Superior temporal gyrus (tissue), 1 donor: ENCODE measurements at regions not wholly inside any gene's neighbourhood (a gene's known extent, or its start where the extent isn't known, plus 50 kb on each side); places are given as distances from the start of the nearest gene placed in this dataset.

ENCODE experiments used
- DNase-seq: peaks from one replicate; pipeline ENCODE4 v3.0.0-alpha.2; 2016; ENCODE audit errors: extremely low spot score

- no peak for DNase-seq
Measured at GRCh38 chr4:180564448-180564847, 1678.8 kb upstream of the TENM3 start.

DNA sequence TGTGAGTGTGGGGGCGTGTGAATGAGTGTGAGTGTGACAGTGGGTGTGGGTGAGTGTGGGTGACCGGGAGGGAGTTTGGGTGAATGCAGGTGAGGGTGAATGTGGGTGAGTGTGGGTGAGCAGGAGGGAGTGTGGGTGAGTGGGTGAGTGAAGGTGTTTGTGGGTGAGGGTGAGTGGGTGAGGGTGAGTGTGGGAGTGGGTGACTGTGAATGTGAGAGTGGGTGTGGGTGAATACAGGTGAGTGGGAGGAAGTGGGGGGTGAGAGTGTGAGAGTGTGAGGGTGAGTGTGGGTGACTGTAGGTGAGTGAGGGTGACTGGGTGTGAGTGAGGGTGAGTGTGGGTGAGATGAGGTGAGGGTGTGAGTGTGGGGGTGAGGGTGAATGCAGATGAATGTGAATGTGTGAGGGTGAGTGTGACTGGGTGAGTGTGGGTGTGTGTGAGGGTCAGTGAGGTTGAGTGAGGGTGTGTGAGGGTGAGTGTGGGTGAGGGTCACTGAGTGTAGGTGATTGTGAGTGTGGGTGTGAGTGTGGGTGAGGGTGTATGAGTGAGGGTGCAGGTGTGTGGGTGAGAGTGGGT, 1677.3 kb upstream of the TENM3 start:
- DNase-seq = no peak

DNA sequence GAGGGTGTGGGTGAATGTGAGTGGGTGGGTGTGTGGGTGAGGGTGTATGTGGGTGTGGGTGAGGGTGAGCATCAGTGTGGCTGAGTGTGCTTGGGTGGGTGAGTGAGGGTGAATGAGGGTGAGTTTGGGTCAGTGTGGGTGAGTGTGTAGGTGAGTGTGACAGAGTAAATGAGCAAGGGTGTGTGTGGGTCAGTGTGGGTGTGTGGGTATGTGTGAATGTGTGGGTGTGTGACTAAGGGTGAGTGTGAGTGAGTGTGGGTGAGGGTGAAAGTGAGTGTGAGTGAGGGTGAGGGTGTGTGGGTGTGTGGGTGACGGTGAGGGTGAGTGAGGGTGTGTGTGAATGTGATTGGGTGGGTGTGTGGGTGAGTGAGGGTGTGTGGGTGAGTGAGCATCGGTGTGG, 1676.7 kb upstream of the TENM3 start:
- no peak for DNase-seq

- DNase-seq = no peak
Measured at GRCh38 chr4:180567080-180567479, 1676.1 kb upstream of the TENM3 start.

DNA sequence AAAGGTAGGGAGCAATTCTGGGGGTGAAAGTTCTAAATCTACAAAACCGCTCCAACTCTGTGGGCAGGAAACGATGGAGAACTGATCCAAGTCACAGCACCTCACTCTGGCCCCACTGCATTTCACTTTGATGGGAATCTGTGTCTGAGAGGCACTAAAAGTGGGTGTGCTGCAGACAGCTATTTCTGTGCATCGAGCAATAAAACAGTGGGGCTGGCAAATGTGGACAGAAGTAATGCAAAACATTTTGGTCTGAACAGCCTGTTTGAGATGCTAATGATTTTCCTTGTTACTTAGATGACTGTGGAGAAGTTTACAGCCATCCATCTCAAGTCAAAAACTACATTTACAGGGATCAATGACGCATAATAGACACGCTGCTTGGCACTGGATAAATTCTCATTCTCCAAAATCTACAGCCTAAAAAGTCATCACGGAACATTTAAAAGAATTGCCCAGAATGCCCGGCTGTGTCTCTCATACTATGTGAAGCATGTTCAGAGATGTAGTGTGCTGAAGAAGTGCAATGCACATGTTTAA, 1671.6 kb upstream of the TENM3 start:
- DNase-seq = no peak

DNA sequence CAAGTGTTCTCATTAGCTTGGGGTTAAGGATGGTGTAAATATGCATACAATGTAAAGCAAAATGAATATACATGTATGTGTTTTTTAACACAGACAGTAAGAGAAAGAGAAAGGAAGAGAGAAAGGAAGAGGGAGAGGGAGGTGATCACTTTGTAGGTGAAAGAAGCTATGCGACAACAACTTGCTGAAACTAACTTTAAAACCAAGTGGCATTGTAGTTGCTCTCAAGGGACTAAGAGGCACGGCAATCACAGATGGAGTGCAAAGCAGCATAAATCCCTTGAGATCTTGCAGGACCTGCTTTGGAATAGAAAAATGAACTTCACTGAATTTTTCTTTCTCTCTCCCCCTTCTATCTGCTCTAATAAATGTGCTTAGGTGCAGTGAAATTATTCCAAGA, 1665.0 kb upstream of the TENM3 start:
- no peak for DNase-seq

DNA sequence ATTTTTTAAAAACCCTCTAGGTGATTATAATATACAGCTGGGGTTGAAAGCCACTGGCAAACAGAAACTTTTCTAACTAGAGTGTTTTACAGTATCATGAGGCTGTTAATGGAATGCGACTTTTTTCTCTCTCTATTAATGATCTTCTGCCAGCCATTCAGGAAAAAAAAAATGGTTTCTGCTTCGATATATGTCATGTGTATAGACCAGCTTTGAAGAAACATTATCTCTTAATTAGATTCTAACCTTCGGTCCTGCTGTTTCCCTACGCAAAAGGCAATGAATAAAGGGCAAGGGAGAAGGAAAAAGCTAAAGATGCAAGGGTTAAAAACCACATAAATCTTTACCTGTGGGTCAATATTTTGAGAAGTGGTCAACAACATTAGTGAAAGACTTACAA, 1662.1 kb upstream of the TENM3 start:
- DNase-seq = no peak

GRCh38 chr4:180587379-180587778, 1655.8 kb upstream of the TENM3 start:
- no peak for DNase-seq

DNA sequence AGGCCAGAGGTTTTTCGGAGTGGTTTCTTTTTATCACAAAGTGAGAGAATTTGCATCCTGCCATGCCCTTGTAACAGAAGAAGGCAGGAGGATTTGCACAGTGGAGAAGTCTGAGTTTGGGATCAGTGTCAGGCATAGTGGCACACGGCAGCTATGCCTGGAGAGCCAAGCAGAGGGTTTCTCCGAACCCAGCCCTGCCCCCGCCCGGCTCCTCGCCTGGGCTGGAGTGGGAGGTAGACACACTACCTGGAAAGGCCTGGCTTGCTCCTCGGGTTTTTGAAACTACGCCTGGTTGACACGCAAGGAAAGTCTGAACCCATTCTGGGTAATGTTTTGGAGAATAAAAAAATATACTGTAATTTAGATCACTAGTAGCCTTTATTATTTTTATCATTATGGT, 1653.6 kb upstream of the TENM3 start:
- no peak for DNase-seq

DNA sequence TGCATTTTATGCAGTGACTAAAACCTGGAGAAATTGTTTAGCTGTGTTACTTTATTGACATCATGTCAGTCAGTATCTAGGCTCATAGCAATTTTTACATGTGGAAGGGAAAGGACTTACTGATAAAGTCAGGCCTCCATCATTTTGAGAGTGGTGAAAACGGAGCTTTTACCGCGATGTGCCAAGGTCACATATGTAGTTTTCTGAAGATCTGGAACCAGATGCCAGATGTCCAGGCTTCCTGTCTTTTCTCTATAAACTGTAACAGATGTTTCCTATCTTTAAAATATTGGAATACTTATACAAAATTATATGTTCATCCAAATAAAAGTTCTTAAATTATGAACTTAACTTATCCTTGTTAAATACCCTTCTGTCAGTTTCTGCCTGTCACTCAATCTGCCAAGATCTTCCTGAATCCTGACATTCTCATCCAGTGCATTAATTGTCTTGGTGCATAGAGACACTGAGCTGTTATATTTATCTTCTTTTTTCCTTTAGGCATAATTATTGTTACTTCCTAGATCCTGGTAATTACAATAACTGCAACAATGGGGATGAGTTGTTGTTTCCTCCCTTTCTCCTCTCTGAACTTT, 1646.2 kb upstream of the TENM3 start:
- no peak for DNase-seq

DNA sequence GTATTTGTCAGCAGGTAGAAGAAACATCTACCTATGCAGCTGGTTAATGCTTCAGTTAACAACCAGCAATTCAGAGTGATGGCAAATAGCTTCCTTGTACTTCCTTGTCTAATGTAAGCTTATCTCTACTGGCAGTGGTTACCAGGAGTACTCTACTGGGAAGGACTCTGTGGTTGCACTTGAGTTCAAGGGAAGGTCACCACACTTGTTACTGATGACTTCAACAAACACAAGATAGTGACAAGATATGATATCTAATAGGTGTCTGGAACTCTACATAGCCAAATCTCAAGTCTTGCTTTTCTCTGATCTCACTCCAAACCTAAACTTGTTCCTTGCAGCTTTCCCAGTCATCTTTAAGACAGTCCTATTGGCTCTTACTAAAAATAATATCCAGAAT, 1644.9 kb upstream of the TENM3 start:
- DNase-seq = no peak

GRCh38 chr4:180603791-180604190, 1639.4 kb upstream of the TENM3 start:
- DNase-seq = no peak

DNA sequence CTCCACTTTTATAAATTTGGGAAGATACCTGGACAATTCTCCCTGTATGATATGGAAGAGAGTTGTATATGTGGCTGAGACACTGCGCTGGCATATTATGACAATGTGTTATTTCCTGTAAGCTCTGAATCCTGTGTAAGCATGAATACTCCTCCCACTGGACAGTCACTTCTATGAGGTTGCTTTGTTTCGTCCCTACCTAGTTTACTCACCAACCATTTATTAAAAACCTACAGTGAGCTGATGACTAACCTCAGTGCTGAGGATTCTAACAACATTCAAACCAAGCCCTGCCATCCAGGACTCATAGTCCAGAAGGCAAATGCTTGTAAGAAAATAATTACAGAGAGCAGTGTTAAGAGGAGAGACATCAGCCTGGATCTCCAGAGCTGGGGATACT, 1632.9 kb upstream of the TENM3 start:
- no peak for DNase-seq

- no peak for DNase-seq
Measured at GRCh38 chr4:180615746-180616145, 1627.5 kb upstream of the TENM3 start.

GRCh38 chr4:180617196-180617595, 1626.0 kb upstream of the TENM3 start:
- no peak for DNase-seq

GRCh38 chr4:180618396-180618795, 1624.8 kb upstream of the TENM3 start:
- no peak for DNase-seq

GRCh38 chr4:180619440-180619839, 1623.8 kb upstream of the TENM3 start:
- DNase-seq = no peak

DNA sequence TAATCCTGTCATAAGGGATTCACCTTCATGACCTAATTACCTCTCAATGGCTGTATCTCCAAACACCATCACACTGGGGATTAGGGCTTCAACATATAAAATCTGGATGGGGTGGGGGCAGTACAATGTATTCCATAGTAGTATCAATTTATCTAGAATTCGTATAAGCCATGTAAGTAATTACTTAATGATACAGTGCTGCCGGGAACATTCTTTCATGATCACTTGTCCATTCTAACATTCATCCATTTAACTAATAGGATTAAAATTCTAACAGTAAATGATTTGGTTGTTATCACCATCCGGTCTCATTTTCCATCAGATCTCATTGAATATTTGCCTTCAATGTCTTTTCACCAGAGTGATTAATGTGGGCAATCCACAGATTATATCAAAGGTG, 1620.9 kb upstream of the TENM3 start:
- no peak for DNase-seq

DNA sequence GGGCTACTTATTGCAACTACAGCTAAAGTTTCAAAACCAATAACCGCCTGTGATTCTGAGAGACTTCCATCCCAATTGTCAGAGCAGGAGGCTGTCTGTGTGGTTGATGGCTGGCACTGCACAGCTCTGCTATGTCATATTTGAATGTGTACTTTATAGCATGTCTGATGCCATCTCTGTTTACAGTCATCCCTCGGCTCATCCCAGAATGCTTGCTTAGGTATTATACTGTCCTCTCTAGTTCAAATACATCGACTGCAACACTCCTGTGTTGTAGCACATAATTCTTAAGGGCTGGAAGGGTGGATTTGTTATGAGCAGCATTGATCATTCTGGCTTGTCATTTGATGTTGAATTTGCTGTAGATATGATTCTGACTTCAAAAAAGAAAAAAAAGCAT, 1617.5 kb upstream of the TENM3 start:
- no peak for DNase-seq

GRCh38 chr4:180630012-180630665, 1613.1 kb upstream of the TENM3 start:
- no peak for DNase-seq

DNA sequence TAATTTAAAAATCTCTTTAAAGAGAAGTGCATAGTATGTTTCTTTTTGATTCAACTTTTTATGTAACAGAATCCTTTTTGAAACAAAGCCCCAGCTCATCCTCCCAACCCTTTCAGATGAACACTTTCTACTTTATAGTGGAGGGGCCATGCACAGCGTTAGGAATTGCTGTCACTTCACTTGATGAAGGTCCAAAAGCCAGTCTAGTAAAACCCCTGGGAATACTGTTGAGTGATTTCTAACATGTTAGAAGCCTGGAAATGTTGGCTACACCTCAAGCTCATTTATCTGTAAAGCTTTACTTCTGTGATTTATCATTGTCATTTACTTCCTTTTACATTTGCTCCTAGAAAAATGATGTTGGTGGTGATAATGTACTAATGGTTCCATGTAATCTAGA, 1608.9 kb upstream of the TENM3 start:
- no peak for DNase-seq

DNA sequence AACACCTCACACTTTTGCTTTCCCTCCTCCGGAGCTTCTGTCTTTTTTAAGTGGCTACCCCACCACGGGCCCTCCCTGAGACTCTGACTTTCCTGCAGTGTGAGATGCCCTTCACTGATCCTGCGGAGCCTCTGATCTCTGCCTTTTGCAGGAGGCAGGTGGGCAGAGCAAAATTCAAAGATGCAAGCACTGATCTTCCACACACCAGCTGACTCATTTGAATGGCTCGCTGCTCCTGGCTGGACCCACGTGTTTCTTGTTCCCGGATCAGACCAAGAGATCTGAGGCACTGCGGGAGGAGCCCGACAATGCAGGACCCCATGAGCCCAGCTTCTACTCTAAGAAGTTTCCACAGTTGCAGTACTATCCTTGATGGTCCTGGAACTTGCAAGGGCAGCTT, 1607.9 kb upstream of the TENM3 start:
- DNase-seq = no peak

GRCh38 chr4:180636696-180637404, 1606.4 kb upstream of the TENM3 start:
- DNase-seq = no peak
